ENCODE measurements at regions not wholly inside any gene's neighbourhood (a gene's known extent, or its start where the extent isn't known, plus 50 kb on each side); places are given as distances from the start of the nearest gene placed in this dataset.

DNA sequence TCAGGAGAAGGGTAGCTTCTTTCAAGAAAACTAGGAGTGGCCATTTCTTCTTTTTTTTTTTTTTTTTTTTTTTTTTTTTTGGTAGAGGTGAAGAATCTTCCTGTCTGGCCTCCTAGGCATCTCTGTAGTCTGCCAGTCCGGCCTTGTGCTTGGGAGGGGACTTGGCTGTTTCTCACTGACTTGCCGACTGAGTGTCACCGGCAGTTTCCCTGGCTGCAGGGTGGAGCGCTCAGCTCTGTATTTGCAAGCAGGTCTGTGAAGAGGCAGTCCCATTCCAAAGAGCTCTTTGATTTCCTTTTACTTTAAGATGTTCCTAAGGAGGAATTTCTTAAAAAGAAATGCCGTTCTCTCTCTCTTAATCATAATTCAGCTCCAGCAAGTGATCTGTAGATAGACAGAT, 212.6 kb downstream of the ADRA2A start:
- no peaks in the 10 kb centered on the region for H3K27me3 ChIP-seq
- DNase-seq = no peak
- WGBS, 4 donors = 59 to 84% (median 74%) methylated on average over 5 of the region's 5 CpGs

DNA sequence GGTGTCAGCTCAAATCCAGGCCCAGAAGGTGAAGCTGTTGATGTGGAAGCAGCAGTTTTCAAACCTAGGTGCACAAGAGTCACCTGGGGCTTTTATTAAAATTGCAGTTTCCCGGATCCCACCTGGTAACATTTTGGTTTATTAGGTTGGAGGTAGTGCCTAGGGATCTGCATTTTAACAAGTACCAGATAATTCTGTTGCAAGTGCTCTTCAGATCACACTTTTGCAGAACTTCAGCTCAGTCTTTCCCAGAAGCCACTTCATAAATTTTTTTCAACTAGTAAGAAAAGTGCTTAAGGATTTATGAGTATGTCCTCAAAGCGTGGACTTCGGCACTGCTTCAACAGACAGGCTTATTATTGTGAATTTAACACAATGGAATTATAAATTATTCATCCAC, 213.8 kb downstream of the ADRA2A start:
- intact Hi-C loops (cut with DNase I) = no loop called here
- 82 to 90% (median 87%) methylated on average over 3 of the region's 3 CpGs for WGBS, 4 donors
- Histone ChIP-seq H3K27ac (no peak overlapping the region), H3K9me3 (replicated peaks in 1 of 3) (no peaks in the 10 kb centered on the region), H3K4me1 (replicated peaks in 1 of 2) (no peaks in the 10 kb centered on the region), H3K4me3 (no peak overlapping the region), H3K27me3 (no peaks in the 10 kb centered on the region), H3K36me3 (replicated peaks in 1 of 2) (no peaks in the 10 kb centered on the region)
- no peak for DNase-seq
- TF ChIP-seq POLR2A (IDR thresholded peaks at IDR 0.05) = no peak
- TF ChIP-seq, protein P1, sequence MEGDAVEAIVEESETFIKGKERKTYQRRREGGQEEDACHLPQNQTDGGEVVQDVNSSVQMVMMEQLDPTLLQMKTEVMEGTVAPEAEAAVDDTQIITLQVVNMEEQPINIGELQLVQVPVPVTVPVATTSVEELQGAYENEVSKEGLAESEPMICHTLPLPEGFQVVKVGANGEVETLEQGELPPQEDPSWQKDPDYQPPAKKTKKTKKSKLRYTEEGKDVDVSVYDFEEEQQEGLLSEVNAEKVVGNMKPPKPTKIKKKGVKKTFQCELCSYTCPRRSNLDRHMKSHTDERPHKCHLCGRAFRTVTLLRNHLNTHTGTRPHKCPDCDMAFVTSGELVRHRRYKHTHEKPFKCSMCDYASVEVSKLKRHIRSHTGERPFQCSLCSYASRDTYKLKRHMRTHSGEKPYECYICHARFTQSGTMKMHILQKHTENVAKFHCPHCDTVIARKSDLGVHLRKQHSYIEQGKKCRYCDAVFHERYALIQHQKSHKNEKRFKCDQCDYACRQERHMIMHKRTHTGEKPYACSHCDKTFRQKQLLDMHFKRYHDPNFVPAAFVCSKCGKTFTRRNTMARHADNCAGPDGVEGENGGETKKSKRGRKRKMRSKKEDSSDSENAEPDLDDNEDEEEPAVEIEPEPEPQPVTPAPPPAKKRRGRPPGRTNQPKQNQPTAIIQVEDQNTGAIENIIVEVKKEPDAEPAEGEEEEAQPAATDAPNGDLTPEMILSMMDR (IDR thresholded peaks at IDR 0.05) = no peak

More for the DNA sequence above, 212.6 kb downstream of the ADRA2A start:
- no peak for TF ChIP-seq POLR2A (IDR thresholded peaks at IDR 0.05)
- TF ChIP-seq, protein P1 (IDR thresholded peaks at IDR 0.05) = no peak
- H3K4me1 ChIP-seq (replicated peaks in 1 of 2) = no peaks in the 10 kb centered on the region
- no peak overlapping the region for H3K27ac ChIP-seq
- H3K9me3 ChIP-seq (replicated peaks in 1 of 3) = no peaks in the 10 kb centered on the region
- no peaks in the 10 kb centered on the region for H3K36me3 ChIP-seq (replicated peaks in 1 of 2)
- intact Hi-C loops (cut with DNase I) = no loop called here
- H3K4me3 ChIP-seq = no peak overlapping the region

DNA sequence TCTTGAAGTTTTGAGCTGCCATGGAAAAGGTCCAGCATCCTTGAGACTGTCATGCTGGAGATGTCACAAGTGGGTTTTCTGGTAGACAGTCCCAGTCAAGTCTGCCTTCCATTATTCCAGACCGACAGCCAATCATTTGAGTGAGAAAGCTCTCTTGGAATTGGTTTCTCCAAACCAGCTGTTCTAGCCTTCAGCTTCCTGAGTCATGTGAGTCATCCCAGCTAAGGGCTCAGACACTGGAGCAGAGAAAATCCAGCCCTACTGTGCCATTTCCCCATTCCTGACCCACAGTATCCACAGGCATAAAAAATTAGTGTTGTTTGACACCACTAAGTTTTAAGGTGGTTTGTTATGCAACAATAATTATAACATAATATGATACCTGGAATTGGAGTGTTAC, 219.0 kb downstream of the ADRA2A start:
- Histone ChIP-seq H3K4me3 (no peak overlapping the region), H3K27ac (no peak overlapping the region), H3K4me1 (replicated peaks in 1 of 2) (peaks cover 0 to 7% of the 10 kb centered on the region in 2 donors), H3K27me3 (no peaks in the 10 kb centered on the region), H3K9me3 (replicated peaks in 1 of 3) (no peaks in the 10 kb centered on the region), H3K36me3 (replicated peaks in 1 of 2) (no peaks in the 10 kb centered on the region)
- intact Hi-C loops (cut with DNase I) = no loop called here
- DNase-seq = no peak
- no peak for TF ChIP-seq POLR2A (IDR thresholded peaks at IDR 0.05)
- TF ChIP-seq, protein P1 (IDR thresholded peaks at IDR 0.05) = no peak
- WGBS, 4 donors = 78 to 96% (median 88%) methylated on average over 1 of the region's 1 CpG

DNA sequence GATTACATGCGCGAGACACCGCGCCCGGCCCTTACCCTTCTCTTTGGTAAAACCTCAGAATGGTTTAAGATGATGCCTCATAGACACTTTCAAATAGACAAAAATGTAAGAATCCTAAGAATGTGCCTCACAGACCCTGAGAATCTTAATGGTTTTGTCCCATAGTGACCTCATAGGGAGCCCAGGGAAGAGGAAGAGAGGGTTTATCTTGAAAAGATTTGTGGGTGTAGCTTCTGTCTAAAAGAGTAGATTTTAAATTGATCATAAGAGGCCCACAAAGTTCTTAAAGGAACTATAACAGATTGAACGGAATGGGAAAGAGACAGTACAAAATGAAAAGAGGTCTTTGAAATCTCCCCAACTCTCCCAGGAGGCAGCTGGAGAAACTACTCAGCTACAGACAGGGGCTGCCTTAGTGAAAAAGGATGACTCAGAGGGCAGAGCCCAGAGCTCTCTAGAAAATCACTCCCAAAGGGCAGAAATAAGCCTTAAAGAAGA, 220.6 kb downstream of the ADRA2A start:
- whole genome bisulfite sequencing, 4 donors = 77 to 86% (median 78%) methylated on average over 6 of the region's 6 CpGs
- peak in 4 of 7 donors; percentile 10 to 20 (median 18) for DNase-seq
- H3K27me3 ChIP-seq = no peaks in the 10 kb centered on the region

More for the DNA sequence above, 220.6 kb downstream of the ADRA2A start:
- TF ChIP-seq POLR2A (IDR thresholded peaks at IDR 0.05) = no peak
- TF ChIP-seq, protein P1 (IDR thresholded peaks at IDR 0.05) = no peak
- Histone ChIP-seq H3K4me3 (no peak overlapping the region), H3K4me1 (replicated peaks in 1 of 2) (peaks cover 0 to 7% of the 10 kb centered on the region in 2 donors), H3K36me3 (replicated peaks in 1 of 2) (no peaks in the 10 kb centered on the region), H3K27ac (no peak overlapping the region), H3K9me3 (replicated peaks in 1 of 3) (no peaks in the 10 kb centered on the region)
- intact Hi-C loops (cut with DNase I) = no loop called here
